ENCODE measurements at regions not wholly inside any gene's neighbourhood (a gene's known extent, or its start where the extent isn't known, plus 50 kb on each side); places are given as distances from the start of the nearest gene placed in this dataset.

GRCh38 chr15:95918525-95918924, 412.0 kb upstream of the NR2F2 start:
- TF ChIP-seq POLR2A (IDR thresholded peaks at IDR 0.05) = no peak
- TF ChIP-seq CTCF (IDR thresholded peaks at IDR 0.05) = no peak
- Histone ChIP-seq H3K36me3 (replicated peaks in 1 of 2; ENCODE audit: insufficient read depth in 1 of 2, low read depth in 2 of 2) (no peaks in the 10 kb centered on the region), H3K27me3 (no peaks in the 10 kb centered on the region), H3K4me3 (no peak overlapping the region), H3K9me3 (no peaks in the 10 kb centered on the region), H3K27ac (no peak overlapping the region), H3K4me1 (no peaks in the 10 kb centered on the region)
- WGBS, 2 donors = 90 to 94% methylated on average over 3 of the region's 3 CpGs
- DNase-seq (no peak), ATAC-seq (no peak)
- intact Hi-C loops (cut with DNase I) = no loop called here

- Histone ChIP-seq H3K4me3 (no peak overlapping the region), H3K9me3 (no peaks in the 10 kb centered on the region), H3K4me1 (no peaks in the 10 kb centered on the region), H3K27ac (no peak overlapping the region), H3K36me3 (replicated peaks in 1 of 2; ENCODE audit: insufficient read depth in 1 of 2, low read depth in 2 of 2) (no peaks in the 10 kb centered on the region), H3K27me3 (no peaks in the 10 kb centered on the region)
- no peak for TF ChIP-seq POLR2A (IDR thresholded peaks at IDR 0.05)
- no peak for TF ChIP-seq CTCF (IDR thresholded peaks at IDR 0.05)
- 65 to 84% methylated on average over 1 of the region's 1 CpG for WGBS, 2 donors
- intact Hi-C loops (cut with DNase I) = no loop called here
- ATAC-seq = no peak
- DNase-seq = no peak
These were observed 411.0 kb upstream of the NR2F2 start for GRCh38 chr15:95919460-95919859.

- intact Hi-C loops (cut with DNase I) = no loop called here
These were observed 409.1 kb upstream of the NR2F2 start for GRCh38 chr15:95921404-95921803.

GRCh38 chr15:95922431-95922830, 408.1 kb upstream of the NR2F2 start:
- H3K27ac ChIP-seq = no peak overlapping the region
- whole genome bisulfite sequencing, 2 donors = 53 to 62% methylated on average over 7 of the region's 7 CpGs
- DNase-seq (peak in 3 of 4 donors; percentile 6 to 15 (median 15)), ATAC-seq (no peak)
- no peaks in the 10 kb centered on the region for H3K4me1 ChIP-seq
- H3K9me3 ChIP-seq = no peaks in the 10 kb centered on the region
- intact Hi-C loops (cut with DNase I) = no loop called here
- H3K4me3 ChIP-seq = no peak overlapping the region
- no peaks in the 10 kb centered on the region for H3K36me3 ChIP-seq (replicated peaks in 1 of 2; ENCODE audit: insufficient read depth in 1 of 2, low read depth in 2 of 2)
- H3K27me3 ChIP-seq = no peaks in the 10 kb centered on the region
- TF ChIP-seq CTCF (IDR thresholded peaks at IDR 0.05) (peak in 4 of 7 experiments; percentile 29 to 34 (median 32)), POLR2A (IDR thresholded peaks at IDR 0.05) (no peak)

More at GRCh38 chr15:95921404-95921803, 409.1 kb upstream of the NR2F2 start:
- DNase-seq = no peak
- no peak for TF ChIP-seq CTCF (IDR thresholded peaks at IDR 0.05)
- TF ChIP-seq POLR2A (IDR thresholded peaks at IDR 0.05) = no peak
- Histone ChIP-seq H3K9me3 (no peaks in the 10 kb centered on the region), H3K27ac (no peak overlapping the region), H3K4me1 (no peaks in the 10 kb centered on the region), H3K4me3 (no peak overlapping the region), H3K27me3 (no peaks in the 10 kb centered on the region), H3K36me3 (replicated peaks in 1 of 2; ENCODE audit: insufficient read depth in 1 of 2, low read depth in 2 of 2) (no peaks in the 10 kb centered on the region)
- ATAC-seq = no peak

- no peaks in the 10 kb centered on the region for H3K9me3 ChIP-seq
- TF ChIP-seq POLR2A (IDR thresholded peaks at IDR 0.05) (no peak), CTCF (IDR thresholded peaks at IDR 0.05) (no peak)
- H3K27me3 ChIP-seq = no peaks in the 10 kb centered on the region
- no peak overlapping the region for H3K4me3 ChIP-seq
- 35 to 41% methylated on average over 4 of the region's 4 CpGs for WGBS, 2 donors
- H3K27ac ChIP-seq = no peak overlapping the region
- H3K4me1 ChIP-seq = no peaks in the 10 kb centered on the region
- no peaks in the 10 kb centered on the region for H3K36me3 ChIP-seq (replicated peaks in 1 of 2; ENCODE audit: insufficient read depth in 1 of 2, low read depth in 2 of 2)
- DNase-seq (no peak), ATAC-seq (no peak)
- intact Hi-C loops (cut with DNase I) = no loop called here
These were observed 406.7 kb upstream of the NR2F2 start for GRCh38 chr15:95923792-95924191.

All from body of pancreas (tissue), 4 donors.